ENCODE measurements at regions not wholly inside any gene's neighbourhood (a gene's known extent, or its start where the extent isn't known, plus 50 kb on each side); places are given as distances from the start of the nearest gene placed in this dataset.

DNA sequence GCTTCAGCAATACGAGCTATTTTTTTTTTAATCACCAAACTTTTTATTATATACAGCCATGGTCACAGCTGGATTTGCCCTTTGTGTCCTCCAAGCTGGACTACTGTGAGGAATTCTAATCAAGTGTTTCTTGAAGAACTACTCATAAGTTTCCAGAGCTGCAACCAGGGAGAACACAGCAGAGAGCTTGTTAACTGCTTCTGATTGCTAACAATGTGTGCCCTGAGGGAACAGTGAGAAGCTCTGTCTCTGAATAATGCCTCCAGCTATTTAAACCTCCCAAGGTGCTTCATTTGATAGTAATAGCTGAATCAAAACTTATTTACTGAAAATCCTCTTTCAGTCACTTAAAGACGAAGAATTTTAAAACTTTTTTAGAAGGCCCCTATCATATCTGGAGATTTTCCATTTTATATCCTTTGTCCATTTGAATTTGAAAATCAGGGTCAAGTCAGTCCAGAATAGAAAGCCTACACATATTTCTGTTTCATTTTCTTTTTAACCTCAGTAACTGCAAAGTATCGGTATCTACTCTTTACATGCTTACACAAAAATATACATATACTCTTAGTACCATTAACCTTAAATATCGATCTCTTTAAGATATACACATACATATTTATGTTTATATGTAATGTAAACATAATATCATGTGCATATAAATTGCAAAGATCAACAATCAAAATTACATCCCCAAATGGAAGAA is 1024.2 kb downstream of the GRM8 start:
- Histone ChIP-seq H3K4me1 (no peaks in the 10 kb centered on the region), H3K27me3 (no peaks in the 10 kb centered on the region), H3K9me3 (no peaks in the 10 kb centered on the region), H3K27ac (no peak overlapping the region), H3K36me3 (no peaks in the 10 kb centered on the region), H3K4me3 (no peak overlapping the region)
- no peak for DNase-seq
- no peak for ATAC-seq (ENCODE audit: low FRiP score in 2 of 2)
- 84 to 88% methylated on average over 4 of the region's 4 CpGs for WGBS, 2 donors
- TF ChIP-seq EP300 (IDR thresholded peaks at IDR 0.05) (no peak), POLR2AphosphoS5 (IDR thresholded peaks at IDR 0.05) (no peak), POLR2A (IDR thresholded peaks at IDR 0.05) (no peak)
- TF ChIP-seq, protein P1, sequence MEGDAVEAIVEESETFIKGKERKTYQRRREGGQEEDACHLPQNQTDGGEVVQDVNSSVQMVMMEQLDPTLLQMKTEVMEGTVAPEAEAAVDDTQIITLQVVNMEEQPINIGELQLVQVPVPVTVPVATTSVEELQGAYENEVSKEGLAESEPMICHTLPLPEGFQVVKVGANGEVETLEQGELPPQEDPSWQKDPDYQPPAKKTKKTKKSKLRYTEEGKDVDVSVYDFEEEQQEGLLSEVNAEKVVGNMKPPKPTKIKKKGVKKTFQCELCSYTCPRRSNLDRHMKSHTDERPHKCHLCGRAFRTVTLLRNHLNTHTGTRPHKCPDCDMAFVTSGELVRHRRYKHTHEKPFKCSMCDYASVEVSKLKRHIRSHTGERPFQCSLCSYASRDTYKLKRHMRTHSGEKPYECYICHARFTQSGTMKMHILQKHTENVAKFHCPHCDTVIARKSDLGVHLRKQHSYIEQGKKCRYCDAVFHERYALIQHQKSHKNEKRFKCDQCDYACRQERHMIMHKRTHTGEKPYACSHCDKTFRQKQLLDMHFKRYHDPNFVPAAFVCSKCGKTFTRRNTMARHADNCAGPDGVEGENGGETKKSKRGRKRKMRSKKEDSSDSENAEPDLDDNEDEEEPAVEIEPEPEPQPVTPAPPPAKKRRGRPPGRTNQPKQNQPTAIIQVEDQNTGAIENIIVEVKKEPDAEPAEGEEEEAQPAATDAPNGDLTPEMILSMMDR (IDR thresholded peaks at IDR 0.05), result no peak

DNA sequence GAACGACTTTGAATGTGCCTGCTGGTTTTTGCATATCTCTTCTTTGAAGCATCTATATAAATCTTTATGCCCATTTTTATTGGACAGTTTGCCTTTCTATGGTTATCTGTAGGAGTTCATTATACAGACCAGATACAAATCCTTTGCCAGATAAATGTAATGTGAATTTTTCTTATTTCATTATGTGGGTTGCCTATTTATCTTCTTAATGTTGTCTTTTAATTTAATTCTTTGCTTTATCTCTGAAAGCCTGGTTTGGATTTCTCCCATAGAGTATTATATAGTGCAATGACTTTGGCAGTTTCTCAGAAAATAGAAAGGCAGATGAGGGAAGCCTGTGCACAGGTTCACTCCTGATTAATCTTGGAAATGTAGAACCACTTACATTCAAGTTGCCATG is 1025.1 kb downstream of the GRM8 start:
- H3K9me3 ChIP-seq, result no peaks in the 10 kb centered on the region
- no peaks in the 10 kb centered on the region for H3K36me3 ChIP-seq
- no peaks in the 10 kb centered on the region for H3K4me1 ChIP-seq
- no peak for TF ChIP-seq EP300 (IDR thresholded peaks at IDR 0.05)
- TF ChIP-seq POLR2A (IDR thresholded peaks at IDR 0.05), result no peak
- TF ChIP-seq, protein P1 (IDR thresholded peaks at IDR 0.05), result no peak
- TF ChIP-seq POLR2AphosphoS5 (IDR thresholded peaks at IDR 0.05), result no peak
- H3K4me3 ChIP-seq, result no peak overlapping the region
- WGBS, 2 donors, result 64 to 75% methylated on average over 1 of the region's 1 CpG
- ATAC-seq (ENCODE audit: low FRiP score in 2 of 2) (no peak), DNase-seq (no peak)
- H3K27me3 ChIP-seq, result no peaks in the 10 kb centered on the region
- no peak overlapping the region for H3K27ac ChIP-seq

DNA sequence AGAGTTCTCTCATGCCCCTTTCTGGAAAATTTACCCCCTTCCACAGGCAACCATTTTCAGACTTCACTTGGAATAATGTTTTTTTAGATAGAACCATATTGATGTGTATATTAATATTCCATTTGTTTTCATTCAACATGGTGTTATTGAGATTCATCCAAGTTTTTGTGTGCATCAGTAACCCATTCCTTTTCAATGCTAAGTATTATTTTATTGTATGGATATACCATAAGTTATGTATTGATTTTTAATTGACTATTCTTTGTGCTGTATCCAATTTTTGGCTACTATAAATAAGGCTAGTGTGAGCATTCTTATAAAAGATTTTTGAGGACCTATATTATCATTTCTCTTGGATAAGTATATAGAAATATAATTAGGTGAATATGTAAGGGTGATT is 1025.7 kb downstream of the GRM8 start:
- Histone ChIP-seq H3K27ac (no peak overlapping the region), H3K27me3 (no peaks in the 10 kb centered on the region), H3K9me3 (no peaks in the 10 kb centered on the region), H3K4me1 (no peaks in the 10 kb centered on the region), H3K4me3 (no peak overlapping the region), H3K36me3 (no peaks in the 10 kb centered on the region)
- ATAC-seq (ENCODE audit: low FRiP score in 2 of 2), result no peak
- TF ChIP-seq POLR2AphosphoS5 (IDR thresholded peaks at IDR 0.05) (no peak), EP300 (IDR thresholded peaks at IDR 0.05) (no peak), POLR2A (IDR thresholded peaks at IDR 0.05) (no peak)
- TF ChIP-seq, protein P1 (IDR thresholded peaks at IDR 0.05), result no peak
- no peak for DNase-seq

DNA sequence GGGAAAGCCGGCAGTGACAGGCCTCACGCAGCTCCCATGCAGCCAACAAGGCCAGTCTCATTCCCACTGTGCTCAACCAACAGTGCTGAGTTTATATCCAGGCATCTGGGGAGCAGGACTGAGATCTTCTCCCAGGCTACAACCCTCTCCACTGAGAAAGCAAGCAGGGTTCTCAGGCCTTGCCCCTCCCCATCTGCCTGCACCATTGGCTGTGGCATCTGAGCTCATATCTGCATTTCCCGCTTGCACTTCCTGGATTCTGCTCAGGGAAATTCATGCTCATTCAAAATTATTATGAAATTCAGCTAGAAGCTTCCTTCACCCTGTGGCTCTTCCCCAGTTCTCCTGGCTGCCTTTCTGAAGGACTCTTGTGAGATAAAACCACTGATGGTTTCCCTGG is 1029.0 kb downstream of the GRM8 start:
- Histone ChIP-seq H3K27ac (no peak overlapping the region), H3K9me3 (no peaks in the 10 kb centered on the region), H3K4me1 (no peaks in the 10 kb centered on the region), H3K4me3 (no peak overlapping the region), H3K36me3 (no peaks in the 10 kb centered on the region), H3K27me3 (no peaks in the 10 kb centered on the region)
- no peak for ATAC-seq (ENCODE audit: low FRiP score in 2 of 2)
- WGBS, 2 donors, result 86 to 91% methylated on average over 2 to 3 of the region's 3 CpGs
- no peak for DNase-seq
- TF ChIP-seq POLR2A (IDR thresholded peaks at IDR 0.05), result no peak
- TF ChIP-seq EP300 (IDR thresholded peaks at IDR 0.05), result no peak
- no peak for TF ChIP-seq POLR2AphosphoS5 (IDR thresholded peaks at IDR 0.05)
- TF ChIP-seq, protein P1 (IDR thresholded peaks at IDR 0.05), result no peak

DNA sequence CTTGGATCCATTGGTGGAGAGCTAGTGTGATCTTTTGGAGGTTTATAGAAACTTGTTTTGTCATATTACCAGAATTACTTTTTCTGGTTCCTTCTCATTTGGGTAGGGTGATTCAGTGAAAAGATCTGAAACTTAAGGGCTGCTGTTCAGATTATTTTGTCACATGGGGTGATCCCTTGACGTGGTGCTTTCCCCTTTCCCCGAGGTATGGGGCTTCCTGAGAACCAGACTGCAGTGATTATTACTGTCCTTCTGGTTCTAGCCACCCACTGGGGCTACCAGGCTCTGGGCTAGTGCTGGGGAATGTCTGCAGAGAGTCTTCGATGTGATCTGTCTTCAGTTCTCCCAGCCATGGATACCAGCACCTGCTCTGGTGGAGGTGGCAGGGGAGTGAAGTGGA is 1030.0 kb downstream of the GRM8 start:
- H3K4me3 ChIP-seq, result no peak overlapping the region
- H3K27me3 ChIP-seq, result no peaks in the 10 kb centered on the region
- H3K27ac ChIP-seq, result no peak overlapping the region
- H3K4me1 ChIP-seq, result no peaks in the 10 kb centered on the region
- no peaks in the 10 kb centered on the region for H3K9me3 ChIP-seq
- DNase-seq (no peak), ATAC-seq (ENCODE audit: low FRiP score in 2 of 2) (no peak)
- H3K36me3 ChIP-seq, result no peaks in the 10 kb centered on the region
- TF ChIP-seq POLR2A (IDR thresholded peaks at IDR 0.05), result no peak
- TF ChIP-seq EP300 (IDR thresholded peaks at IDR 0.05), result no peak
- no peak for TF ChIP-seq POLR2AphosphoS5 (IDR thresholded peaks at IDR 0.05)
- TF ChIP-seq, protein P1 (IDR thresholded peaks at IDR 0.05), result no peak
- WGBS, 2 donors, result 44 to 79% methylated on average over 2 to 3 of the region's 3 CpGs
